HG03039 (cell line): ENCODE measurements at regions not wholly inside any gene's neighbourhood (a gene's known extent, or its start where the extent isn't known, plus 50 kb on each side); places are given as distances from the start of the nearest gene placed in this dataset.
A peak's percentile ranks its signal among the peaks of the same experiment; 100 is the strongest.

Source experiments
- ATAC-seq: cut with Tn5 transposase; IDR thresholded peaks from one replicate; pipeline ENCODE4 v1.9.1; 2021; ENCODE audit warnings: mild to moderate bottlenecking, moderate library complexity; ENCODE audit not compliant: unreplicated experiment

- ATAC-seq: no peak
Observed at GRCh38 chr10:117635826-117636225, 93.3 kb downstream of the EMX2 start.

GRCh38 chr10:117638200-117638599, 95.7 kb downstream of the EMX2 start:
- no peak for ATAC-seq

- no peak for ATAC-seq
Observed at GRCh38 chr10:117638664-117639200, 96.2 kb downstream of the EMX2 start.

- no peak for ATAC-seq
Observed at GRCh38 chr10:117640406-117640805, 97.9 kb downstream of the EMX2 start.

- ATAC-seq: no peak
Observed at GRCh38 chr10:117646718-117647117, 104.2 kb downstream of the EMX2 start.

GRCh38 chr10:117647306-117647705, 104.8 kb downstream of the EMX2 start:
- no peak for ATAC-seq

GRCh38 chr10:117651121-117651520, 108.6 kb downstream of the EMX2 start:
- ATAC-seq: no peak

- peak; percentile 22 for ATAC-seq
Observed at GRCh38 chr10:117652228-117653169, 110.0 kb downstream of the EMX2 start.

GRCh38 chr10:117653170-117653515, 110.6 kb downstream of the EMX2 start:
- ATAC-seq: peak; percentile 79

GRCh38 chr10:117654105-117654504, 111.6 kb downstream of the EMX2 start:
- ATAC-seq: no peak

- peak; percentile 82 for ATAC-seq
Observed at GRCh38 chr10:117656385-117657367, 114.1 kb downstream of the EMX2 start.

GRCh38 chr10:117661316-117661715, 118.8 kb downstream of the EMX2 start:
- no peak for ATAC-seq

- ATAC-seq: no peak
Observed at GRCh38 chr10:117662126-117662525, 119.6 kb downstream of the EMX2 start.

- no peak for ATAC-seq
Observed at GRCh38 chr10:117662751-117663540, 120.4 kb downstream of the EMX2 start.

- peak; percentile 98 for ATAC-seq
Observed at GRCh38 chr10:117663750-117664149, 121.2 kb downstream of the EMX2 start.

- no peak for ATAC-seq
Observed at GRCh38 chr10:117664288-117664687, 121.7 kb downstream of the EMX2 start.

- no peak for ATAC-seq
Observed at GRCh38 chr10:117666166-117666565, 123.6 kb downstream of the EMX2 start.

- no peak for ATAC-seq
Observed at GRCh38 chr10:117666965-117667364, 124.4 kb downstream of the EMX2 start.

- no peak for ATAC-seq
Observed at GRCh38 chr10:117667831-117668230, 125.3 kb downstream of the EMX2 start.

- no peak for ATAC-seq
Observed at GRCh38 chr10:117668327-117669008, 125.9 kb downstream of the EMX2 start.
